ENCODE measurements at regions not wholly inside any gene's neighbourhood (a gene's known extent, or its start where the extent isn't known, plus 50 kb on each side); places are given as distances from the start of the nearest gene placed in this dataset.

- TF ChIP-seq CTCF (conservative IDR thresholded peaks at IDR 0.05; ENCODE audit: low read depth in 2 of 2) (no peak), POLR2AphosphoS5 (IDR thresholded peaks at IDR 0.05; ENCODE audit: low read depth) (no peak), EZH2 (IDR thresholded peaks at IDR 0.05; ENCODE audit: low read depth, unreplicated experiment) (no peak), EZH2phosphoT487 (IDR thresholded peaks at IDR 0.05; ENCODE audit: unreplicated experiment) (no peak)
- TF ChIP-seq, protein P1, sequence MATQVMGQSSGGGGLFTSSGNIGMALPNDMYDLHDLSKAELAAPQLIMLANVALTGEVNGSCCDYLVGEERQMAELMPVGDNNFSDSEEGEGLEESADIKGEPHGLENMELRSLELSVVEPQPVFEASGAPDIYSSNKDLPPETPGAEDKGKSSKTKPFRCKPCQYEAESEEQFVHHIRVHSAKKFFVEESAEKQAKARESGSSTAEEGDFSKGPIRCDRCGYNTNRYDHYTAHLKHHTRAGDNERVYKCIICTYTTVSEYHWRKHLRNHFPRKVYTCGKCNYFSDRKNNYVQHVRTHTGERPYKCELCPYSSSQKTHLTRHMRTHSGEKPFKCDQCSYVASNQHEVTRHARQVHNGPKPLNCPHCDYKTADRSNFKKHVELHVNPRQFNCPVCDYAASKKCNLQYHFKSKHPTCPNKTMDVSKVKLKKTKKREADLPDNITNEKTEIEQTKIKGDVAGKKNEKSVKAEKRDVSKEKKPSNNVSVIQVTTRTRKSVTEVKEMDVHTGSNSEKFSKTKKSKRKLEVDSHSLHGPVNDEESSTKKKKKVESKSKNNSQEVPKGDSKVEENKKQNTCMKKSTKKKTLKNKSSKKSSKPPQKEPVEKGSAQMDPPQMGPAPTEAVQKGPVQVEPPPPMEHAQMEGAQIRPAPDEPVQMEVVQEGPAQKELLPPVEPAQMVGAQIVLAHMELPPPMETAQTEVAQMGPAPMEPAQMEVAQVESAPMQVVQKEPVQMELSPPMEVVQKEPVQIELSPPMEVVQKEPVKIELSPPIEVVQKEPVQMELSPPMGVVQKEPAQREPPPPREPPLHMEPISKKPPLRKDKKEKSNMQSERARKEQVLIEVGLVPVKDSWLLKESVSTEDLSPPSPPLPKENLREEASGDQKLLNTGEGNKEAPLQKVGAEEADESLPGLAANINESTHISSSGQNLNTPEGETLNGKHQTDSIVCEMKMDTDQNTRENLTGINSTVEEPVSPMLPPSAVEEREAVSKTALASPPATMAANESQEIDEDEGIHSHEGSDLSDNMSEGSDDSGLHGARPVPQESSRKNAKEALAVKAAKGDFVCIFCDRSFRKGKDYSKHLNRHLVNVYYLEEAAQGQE (IDR thresholded peaks at IDR 0.05; ENCODE audit: unreplicated experiment) = no peak
These were observed 164.2 kb downstream of the ZDHHC21 start for GRCh38 chr9:14529054-14529453.
